HEK293 (cell line): ENCODE measurements at regions not wholly inside any gene's neighbourhood (a gene's known extent, or its start where the extent isn't known, plus 50 kb on each side); places are given as distances from the start of the nearest gene placed in this dataset.

Source experiments
- BCL11A ChIP-seq: fragments of 450-650 bp; formaldehyde crosslinking; IDR thresholded peaks from 2 replicates; pipeline ENCODE4 v1.5.1; 2016; ENCODE audit warnings: low read depth, missing biosample characterization, missing genetic modification characterization
- CTCF ChIP-seq: fragments of 450-650 bp; formaldehyde crosslinking; IDR thresholded peaks from 2 replicates; pipeline ENCODE4 v1.5.1; 2016; ENCODE audit warnings: missing biosample characterization, missing genetic modification characterization
- KLF9 ChIP-seq: fragments of 450-650 bp; formaldehyde crosslinking; IDR thresholded peaks from 2 replicates; pipeline ENCODE4 v1.5.1; 2016; ENCODE audit warnings: missing biosample characterization, missing genetic modification characterization, low read depth
- PRDM4 ChIP-seq: fragments of 450-650 bp; formaldehyde crosslinking; IDR thresholded peaks from 2 replicates; pipeline ENCODE4 v1.5.1; 2017; ENCODE audit warnings: missing biosample characterization, missing genetic modification characterization
- ZNF202 ChIP-seq: fragments of 450-650 bp; formaldehyde crosslinking; IDR thresholded peaks from 2 replicates; pipeline ENCODE4 v1.5.1; 2016; ENCODE audit warnings: missing biosample characterization, missing genetic modification characterization, borderline replicate concordance
- ZNF274 ChIP-seq, 2 experiments: fragments of 200-500 bp in 1 of 2; fragments of 450-650 bp in 1 of 2; sonication (Bioruptor generic) in 1 of 2; formaldehyde crosslinking in 1 of 2; IDR thresholded peaks; 2 replicates each; pipeline versions ENCODE4 v1.5.1 to v1.6.1; 2014 to 2016; ENCODE audit warnings: borderline replicate concordance in 1 of 2, inconsistent platforms in 1 of 2, low read length in 1 of 2, missing biosample characterization in 1 of 2, missing genetic modification characterization in 1 of 2
- ZNF423 ChIP-seq: fragments of 450-650 bp; formaldehyde crosslinking; IDR thresholded peaks from 2 replicates; pipeline ENCODE4 v1.5.1; 2016; ENCODE audit warnings: missing biosample characterization, missing genetic modification characterization
- ZNF704 ChIP-seq: fragments of 450-650 bp; formaldehyde crosslinking; IDR thresholded peaks from 2 replicates; pipeline ENCODE4 v1.5.1; 2016; ENCODE audit warnings: missing biosample characterization, missing genetic modification characterization
- ZNF707 ChIP-seq: fragments of 450-650 bp; formaldehyde crosslinking; IDR thresholded peaks from 2 replicates; pipeline ENCODE4 v1.5.1; 2016; ENCODE audit warnings: missing biosample characterization, missing genetic modification characterization

GRCh38 chr5:100313657-100314056 lies 221.5 kb upstream of the FAM174A start:
- TF ChIP-seq ZNF202 (tag by site-specific recombination) (no peak), ZNF274 (IDR thresholded peaks at IDR 0.05; ENCODE audit: low read length) (no peak), ZNF274 (tag by site-specific recombination; IDR thresholded peaks at IDR 0.05; ENCODE audit: borderline replicate concordance) (no peak), BCL11A (tag by site-specific recombination) (no peak), CTCF (tag by site-specific recombination) (no peak), ZNF423 (tag by site-specific recombination) (no peak), KLF9 (tag by site-specific recombination) (no peak), ZNF704 (tag by site-specific recombination) (no peak), PRDM4 (tag by site-specific recombination) (no peak), ZNF707 (tag by site-specific recombination) (no peak)
